Tongue (tissue), 1 donor: ENCODE measurements at regions not wholly inside any gene's neighbourhood (a gene's known extent, or its start where the extent isn't known, plus 50 kb on each side); places are given as distances from the start of the nearest gene placed in this dataset.
"Not testable (repeated sequence)": the region's sequence is repeated elsewhere in the genome, so short reads cannot be mapped to it uniquely, and the experiment has no call there.

ENCODE experiments used
- DNase-seq: peaks from one replicate; pipeline ENCODE4 v3.0.0-alpha.2; 2015

DNA sequence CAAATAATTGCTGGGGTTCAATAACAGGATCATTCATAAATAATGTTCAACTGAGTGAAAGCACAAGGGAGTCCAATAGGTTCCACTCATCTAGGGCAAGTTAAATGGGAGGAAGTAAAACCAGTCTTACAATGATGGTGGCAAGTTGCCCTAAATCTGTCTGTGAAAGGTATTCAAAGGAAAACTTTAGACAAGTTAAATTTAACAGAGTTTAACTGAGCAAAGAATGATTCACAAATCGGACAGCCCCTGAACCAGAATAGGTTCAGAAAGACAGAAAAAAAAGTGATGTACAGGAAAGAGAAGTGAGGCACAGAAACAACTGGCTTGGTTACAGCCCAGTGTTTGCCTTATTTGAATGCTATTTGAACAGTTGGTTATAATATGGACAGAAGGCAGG, 183.5 kb upstream of the ADGRL4 start:
- no peak for DNase-seq

DNA sequence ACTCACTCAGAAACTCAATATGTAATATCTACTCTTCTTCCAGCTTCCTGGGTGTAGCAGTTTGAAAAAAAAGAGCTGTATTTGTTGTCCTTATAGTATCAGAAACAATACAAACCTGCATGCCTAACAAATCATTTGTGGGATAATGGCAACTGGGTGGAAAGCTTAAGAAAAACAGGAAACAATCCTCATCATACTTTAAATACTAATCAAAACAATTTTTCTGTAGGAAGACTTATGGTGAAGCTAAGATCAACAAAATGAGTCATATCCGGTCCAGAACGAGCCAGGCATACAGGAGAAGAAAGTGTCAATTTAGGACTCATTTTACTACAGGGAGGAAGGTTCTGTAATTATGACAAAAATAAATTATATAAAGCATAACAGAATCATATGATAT, 181.8 kb upstream of the ADGRL4 start:
- DNase-seq = no peak

DNA sequence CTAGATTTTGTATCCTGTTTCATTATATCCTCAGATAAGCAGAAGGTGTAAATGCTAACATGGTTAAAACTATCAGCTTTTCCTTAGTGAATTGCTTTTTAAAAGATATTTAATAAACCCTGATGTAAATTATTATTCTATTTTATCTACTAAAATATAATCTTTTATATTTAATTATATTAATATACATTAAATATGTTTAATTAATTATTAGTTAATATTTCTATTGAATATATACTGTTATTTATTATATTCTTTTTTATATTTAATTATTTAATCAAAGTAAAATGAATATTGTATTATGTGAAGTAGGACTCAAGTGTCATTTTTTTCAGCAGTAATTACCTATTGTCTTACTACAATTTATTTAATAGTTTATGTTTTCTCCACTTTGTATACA, 179.7 kb upstream of the ADGRL4 start:
- no peak for DNase-seq

DNA sequence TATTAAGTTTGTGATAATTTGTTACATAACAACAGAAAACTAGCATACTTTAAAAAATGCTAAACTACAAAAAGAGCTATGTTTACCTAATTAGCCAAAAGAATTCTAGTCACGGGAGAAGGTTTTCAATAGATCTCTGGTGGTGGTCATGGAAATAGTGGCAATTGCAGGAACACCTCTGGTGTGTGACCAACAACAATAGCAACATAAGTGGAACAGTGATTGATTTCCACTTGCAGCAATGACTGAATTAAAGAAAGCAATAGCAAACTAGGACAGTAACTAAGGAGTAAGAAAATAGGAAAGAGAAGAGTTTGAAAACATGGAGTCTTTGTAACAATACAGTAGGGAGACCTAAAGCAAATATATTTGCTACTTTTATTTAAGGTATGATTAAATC, 171.3 kb upstream of the ADGRL4 start:
- no peak for DNase-seq

DNA sequence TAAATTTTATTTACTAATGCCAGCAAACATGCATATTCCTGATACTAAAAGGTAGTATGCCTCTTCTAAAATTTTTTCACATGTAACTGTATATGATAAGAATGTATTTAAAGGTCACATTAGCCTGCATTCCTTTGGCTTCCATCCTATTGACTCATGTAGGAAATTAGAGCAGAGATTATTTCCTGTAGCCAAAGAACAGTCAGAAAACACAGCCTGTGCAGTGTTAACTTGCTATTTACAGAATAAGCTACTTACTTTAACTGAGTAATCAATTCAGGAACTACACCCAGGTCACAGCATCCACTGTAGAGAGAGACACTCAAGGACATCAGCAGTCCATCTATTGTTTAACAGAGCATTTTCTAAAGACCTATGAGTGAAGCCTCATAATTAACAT, 154.5 kb upstream of the ADGRL4 start:
- DNase-seq = peak; percentile 2

DNA sequence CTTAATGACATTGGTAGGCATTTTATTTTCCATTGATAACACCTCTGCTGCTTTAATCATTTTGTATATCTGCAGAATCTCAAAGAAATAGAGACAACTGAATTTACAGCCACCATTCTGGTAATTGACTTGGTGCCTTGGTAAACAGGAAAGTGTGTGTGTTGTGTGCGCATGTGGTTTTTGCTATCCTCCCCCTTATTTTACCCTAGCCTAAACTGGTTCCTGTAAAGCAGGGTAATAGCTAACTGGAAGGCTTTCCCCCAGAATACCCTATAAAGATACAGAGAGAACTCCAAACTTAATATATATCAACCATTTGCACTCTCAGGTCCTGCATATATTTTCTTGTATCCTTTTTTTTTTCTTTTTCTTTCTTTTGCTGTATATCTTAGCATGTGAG, 149.5 kb upstream of the ADGRL4 start:
- no peak for DNase-seq

DNA sequence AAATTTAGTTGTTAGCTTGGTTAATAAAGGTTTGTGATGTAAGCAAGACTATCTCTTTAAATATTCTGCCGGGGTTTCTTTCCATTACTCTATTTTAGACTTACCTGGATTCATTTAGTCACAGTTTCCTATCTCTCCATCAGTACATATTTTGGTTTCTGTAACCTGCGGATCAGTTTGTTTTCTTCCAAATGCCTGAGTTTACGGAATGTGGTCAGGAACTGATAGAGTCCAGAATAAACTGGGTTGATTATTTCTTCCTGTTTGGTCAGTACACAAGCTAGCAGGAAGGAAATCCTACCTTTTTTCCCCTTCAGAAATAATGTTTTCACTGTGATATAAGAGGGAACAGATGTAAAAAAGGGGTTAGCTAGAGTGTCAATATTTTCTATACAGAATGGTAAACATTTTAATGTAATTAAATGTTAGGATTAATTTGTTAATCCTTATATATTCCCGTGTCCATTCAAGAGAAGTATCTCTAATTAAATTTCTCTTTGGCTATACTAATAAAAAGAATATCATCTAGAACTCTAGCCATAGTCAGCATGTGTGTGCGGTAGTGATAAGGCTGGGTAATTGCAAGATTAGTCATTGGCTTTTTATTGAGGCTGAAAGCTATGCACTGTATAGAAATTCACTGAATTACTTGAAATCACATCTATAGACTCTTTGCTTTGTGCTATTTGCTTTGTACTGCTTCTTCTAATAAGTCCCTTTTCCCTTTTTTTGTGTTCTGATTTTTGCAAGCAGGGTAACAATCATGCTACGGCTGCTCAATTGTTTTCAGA, 144.7 kb upstream of the ADGRL4 start:
- no peak for DNase-seq

DNA sequence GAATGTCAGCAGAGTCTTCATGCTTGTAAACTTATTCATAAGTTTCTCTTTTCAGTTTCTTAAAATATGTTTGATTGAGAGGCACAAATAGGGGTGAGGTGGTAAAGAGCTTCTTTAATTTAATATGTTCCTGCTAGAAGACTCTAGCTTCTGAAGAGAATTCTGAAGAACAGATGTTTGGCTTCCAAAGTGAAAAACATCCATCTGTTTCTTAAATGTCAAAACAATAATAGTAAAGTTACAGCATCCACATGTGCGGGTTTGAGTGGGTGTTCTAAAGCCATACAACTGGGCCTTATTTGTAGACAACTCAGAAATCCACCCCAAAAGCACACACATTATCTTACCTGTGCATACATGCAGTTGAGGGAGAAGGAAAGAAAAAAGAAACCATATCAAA, 144.0 kb upstream of the ADGRL4 start:
- peak; percentile 38 for DNase-seq

DNA sequence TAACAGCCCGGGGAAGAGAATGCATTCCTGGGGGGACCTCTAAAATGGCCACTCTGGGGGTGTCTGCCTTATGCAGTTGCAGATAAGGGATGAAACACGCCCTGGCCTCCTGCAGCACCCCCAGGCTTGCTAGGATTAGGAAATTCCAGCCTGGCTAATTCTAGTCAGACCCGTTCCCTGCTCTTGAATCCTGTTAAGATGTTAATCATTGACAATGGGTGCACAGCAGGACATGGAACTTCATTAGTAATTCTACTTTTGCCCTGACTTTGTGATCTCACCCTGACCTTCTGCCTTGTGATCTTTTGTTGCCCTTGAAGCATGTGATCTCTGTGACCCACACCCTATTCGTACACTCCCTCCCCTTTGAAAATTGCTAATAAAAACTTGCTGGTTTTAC, 131.7 kb upstream of the ADGRL4 start:
- not testable (repeated sequence) for DNase-seq

DNA sequence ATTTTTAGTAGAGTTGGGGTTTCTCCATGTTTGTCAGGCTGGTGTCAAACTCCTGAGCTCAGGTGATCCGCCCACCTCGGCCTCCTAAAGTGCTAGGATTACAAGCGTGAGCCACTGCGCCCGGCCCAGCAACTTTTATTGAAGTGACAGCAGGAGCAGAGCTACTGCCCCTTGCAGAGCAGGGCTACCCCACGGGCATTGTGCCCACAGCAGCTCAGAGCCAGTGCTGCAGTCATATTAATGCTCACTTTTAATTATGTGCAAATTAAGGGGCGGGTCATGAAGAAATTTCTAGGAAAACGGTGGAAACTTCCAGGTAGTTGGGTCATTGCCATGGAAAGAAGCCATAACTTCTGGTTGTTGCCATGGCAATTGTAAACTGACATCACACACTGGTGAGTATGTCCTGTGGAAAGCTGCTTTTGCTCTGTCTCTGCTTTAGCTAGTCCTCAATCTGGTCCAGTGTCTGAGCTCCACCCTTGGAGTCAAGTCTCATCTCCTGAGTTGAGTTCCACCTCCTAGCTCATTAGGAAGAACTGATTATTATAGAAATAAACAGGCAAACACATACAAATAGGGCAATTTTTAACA, 127.3 kb upstream of the ADGRL4 start:
- no peak for DNase-seq

DNA sequence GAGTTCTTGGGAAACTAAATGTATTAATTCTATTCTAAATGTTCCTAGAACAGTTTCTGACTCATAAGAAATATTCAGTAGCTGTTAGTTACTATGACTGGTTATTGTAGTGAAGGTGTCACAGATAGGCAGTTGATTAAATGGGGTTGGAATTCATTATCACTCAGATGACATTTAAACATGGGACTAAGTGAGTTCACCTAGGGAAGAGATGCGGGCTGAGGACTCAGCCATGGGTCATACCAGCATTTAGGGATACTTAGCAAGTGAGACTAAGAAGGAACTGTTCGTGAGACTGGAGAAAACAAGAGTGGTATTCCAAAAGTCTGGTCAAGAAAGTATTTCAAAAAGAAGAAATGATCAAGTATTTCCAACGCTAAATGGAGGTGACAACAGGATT, 125.1 kb upstream of the ADGRL4 start:
- no peak for DNase-seq

DNA sequence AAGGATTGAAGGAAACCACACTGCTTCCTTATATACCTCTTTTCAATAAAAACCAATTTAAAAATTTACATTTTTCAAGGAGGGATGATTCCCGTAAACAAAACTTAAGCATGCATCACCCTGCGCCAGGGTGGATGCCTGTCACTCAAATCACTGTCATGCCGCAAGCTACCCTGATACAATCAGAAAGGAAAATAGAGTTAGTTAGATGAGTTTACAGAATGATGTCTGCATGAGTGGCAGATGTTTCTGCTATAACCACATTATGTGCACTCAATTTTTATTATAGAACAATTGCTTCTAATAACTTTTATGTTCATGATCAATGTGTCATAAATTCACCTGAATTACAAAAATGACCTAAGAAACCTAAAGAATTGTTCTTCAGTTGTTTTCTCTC, 123.4 kb upstream of the ADGRL4 start:
- DNase-seq = no peak

DNA sequence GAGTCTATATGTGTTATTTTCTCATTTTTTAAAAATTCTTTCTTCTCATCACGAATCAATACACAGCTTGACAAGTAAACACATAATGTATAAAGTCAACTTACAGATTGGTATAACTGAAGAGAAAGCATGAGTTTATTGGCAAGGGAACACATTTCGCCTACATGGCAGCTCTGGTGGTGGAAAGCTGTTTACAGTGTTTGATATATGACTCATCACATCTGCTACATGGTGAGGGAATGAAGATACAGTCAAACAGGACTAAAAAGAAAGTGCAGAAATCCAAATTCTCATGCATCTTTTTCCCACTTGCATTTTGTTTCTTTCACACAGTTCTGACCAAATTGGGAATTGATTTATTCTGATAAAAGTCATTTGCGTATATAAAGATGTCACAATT, 122.2 kb upstream of the ADGRL4 start:
- DNase-seq = peak; percentile 4

DNA sequence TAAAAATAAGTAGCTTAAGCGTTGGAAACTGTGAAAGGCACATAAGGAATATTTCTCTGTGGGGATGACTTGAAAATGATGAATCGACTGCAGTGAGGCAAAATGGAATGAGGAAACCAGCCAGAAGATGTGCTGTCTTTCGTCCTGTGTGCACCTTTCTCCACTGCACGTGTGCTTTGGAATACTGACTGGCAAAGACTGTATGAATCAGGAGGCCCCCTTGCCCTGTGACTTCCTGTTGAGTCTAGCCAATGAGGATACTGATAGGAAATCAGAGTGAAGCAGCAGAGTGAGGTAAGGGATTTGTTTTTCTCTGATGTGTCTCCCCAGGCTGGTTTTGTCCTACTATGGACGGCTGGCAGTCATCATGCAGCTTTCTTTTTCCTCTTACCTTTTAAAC, 118.2 kb upstream of the ADGRL4 start:
- DNase-seq = no peak

DNA sequence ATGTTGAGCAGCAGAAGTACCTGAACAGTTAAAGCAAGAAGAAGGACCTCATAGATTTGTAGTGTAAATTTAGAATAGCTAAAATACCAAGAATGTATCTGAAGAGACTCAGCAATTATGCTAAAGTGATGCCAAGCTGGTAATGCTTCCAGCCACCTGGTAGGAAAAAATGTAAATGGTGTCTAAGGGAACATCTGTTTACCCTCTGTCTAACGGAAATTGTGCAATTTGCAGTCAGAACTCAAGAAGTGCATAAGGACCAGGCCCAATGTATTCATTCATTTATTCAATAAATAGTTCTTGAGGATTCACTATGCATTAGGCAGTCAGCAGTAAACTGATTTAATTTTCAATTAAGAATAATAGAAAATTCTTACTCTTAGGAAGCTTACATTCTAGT, 116.0 kb upstream of the ADGRL4 start:
- no peak for DNase-seq

DNA sequence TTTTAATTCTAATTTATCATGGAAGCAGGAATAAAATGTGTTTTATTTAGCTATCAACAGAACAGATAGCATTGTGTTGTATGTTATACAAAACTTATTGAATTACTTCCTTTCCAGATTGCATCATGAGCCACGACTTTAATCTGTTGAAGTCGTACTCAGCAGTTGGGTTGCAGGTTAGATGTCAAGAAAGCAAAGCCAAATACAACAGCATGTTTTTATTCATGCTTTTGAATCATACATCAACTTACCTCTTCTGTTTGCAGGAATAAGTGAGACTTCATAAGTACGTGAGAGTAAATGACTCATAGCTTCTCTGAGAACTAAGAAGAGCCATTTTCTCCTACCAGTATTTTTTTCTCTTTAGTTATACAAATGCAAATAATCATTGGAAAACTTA, 110.8 kb upstream of the ADGRL4 start:
- no peak for DNase-seq

DNA sequence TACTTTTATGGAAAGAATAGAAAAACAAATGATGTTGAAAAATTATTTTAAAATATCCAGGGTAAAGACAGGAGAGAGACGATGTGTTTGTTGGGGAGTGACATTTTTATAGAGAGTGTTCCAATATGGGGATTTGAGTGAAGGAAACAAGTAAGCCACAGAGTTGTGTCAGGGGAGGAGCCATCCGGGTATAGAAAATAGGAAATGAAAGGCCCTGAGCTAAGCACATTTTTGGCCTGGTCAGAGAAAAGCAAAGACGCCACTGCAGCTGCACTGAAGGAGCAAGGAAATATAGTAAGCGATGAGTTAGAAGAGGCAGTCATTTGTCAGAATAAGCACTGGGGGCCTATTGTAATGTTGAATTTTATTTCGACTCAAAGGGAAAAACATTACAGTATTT, 107.3 kb upstream of the ADGRL4 start:
- DNase-seq = no peak

DNA sequence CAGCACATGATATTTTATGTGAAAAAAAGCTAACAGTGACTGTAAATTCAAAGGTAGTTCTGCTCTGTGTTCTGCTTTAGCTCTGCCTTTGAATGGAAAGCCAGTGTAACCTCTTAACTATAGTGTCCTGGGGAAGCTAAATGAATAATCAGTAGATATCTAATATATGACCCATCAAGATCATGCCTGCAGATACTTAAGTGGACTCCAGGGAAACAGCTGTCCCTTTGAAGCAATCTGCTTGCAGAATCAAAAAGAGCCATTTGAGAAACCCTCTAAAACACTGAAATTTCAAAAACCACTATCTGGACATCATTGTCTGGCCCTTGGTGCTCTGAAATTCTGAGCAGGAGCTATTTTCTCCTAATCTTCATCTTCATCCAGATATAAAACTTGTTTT, 104.2 kb upstream of the ADGRL4 start:
- no peak for DNase-seq

DNA sequence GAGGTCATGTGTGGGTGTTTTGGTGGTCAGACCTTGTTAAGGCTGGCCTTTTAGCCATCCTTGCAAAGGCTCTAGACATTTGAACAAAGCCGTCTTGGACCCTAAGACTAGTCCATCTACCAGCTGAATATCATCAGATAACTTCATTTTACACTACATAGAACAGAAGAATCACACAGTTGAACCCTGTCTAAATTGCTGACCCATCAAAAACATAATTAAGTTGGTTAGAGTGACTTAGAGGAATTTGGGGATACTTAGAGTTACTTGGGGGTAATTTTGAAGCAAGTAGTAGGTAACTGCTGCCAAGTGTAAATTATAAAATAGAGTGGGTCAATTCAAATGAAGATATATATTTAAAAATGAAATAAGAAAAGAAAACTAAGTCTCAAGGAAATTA, 102.9 kb upstream of the ADGRL4 start:
- no peak for DNase-seq

DNA sequence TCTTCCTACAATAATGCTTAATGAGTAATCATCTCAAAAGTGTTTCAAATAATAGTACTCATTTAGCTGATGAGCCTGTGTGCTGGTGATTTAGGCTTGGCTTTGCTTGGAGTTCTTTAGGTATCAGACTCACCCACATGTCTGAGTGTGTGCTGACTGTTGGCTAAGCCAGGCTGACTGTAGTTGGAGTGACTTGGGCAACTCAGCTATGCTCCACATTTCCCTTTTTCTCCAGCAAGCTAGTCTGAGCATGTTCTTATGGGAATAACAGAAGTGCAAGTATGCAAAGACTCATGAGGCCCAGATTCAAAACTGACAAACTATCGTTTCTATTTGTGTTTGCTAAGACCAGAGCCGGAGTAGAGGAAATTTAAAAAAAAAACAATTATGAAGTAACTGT, 99.0 kb upstream of the ADGRL4 start:
- no peak for DNase-seq

DNA sequence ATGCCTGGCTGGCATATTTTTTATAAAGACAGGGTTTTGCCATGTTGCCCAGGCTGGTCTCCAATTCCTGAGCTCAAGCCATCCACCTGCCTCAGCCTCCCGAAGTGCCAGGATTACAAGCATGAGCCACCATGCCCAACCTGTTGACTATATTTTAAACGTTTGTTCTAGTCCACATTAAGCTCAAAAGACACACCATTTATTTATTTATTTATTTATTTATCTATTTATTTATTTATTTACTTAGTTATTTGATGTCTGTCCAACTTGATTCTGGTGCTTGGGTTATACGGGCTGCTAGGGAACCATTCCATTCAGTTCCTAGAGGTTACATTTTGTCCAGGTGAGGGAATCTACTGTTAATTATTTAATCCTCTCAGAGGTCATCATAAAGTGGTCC, 98.1 kb upstream of the ADGRL4 start:
- no peak for DNase-seq

DNA sequence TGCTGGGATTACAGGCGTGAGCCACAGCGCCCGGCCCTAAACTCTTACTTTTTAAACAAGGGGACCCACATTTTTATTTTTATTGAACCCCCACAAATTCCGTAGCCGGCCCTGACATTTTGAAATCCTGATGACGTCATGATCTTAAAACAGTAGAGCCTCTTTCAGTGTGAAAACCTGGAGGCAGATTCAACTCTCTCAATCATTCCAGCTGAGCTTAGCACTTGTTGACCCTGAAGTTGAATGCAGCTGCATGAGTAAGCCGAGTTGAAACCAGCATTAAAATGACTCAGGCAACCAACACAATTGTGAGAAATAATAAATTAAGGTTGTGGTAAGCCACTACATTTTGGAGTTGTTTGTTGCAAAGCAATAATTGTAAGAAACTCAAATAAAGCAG, 93.9 kb upstream of the ADGRL4 start:
- no peak for DNase-seq

DNA sequence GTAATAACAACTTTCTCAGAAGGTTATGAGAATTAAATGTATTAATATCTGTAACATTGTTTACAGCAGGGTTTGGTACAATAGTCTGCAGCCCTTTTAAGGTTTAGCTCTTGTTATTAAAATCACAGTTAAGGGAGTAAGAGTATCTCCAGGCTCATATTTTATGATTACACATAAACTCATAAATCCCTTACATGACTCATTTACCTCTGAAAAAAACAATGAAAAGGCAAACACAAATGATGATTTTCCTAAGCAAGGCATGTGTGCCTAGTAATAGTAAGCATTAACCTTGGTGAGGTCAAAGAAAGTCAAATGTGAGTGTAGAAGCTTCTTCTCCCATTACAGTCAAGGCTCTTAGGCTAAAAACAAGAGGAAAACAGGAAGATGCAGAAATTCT, 84.5 kb upstream of the ADGRL4 start:
- DNase-seq = no peak

DNA sequence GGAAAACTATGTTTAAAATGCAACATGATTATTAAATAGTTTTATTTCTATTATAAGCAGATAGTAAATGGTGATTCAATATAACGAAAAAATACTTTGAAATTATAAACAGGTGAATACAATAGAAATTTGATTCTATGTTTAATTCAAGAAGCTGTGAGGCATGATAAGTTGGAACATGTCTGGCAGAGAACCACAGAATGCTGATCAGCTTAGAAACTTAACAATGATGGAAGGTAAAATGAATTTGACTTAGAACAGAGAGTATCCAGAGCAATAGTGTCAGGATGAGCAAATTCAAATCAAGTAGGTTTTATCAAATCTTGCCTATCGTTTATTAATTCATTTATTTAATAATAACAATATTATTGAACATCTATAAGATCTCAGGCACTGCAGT, 83.4 kb upstream of the ADGRL4 start:
- no peak for DNase-seq

DNA sequence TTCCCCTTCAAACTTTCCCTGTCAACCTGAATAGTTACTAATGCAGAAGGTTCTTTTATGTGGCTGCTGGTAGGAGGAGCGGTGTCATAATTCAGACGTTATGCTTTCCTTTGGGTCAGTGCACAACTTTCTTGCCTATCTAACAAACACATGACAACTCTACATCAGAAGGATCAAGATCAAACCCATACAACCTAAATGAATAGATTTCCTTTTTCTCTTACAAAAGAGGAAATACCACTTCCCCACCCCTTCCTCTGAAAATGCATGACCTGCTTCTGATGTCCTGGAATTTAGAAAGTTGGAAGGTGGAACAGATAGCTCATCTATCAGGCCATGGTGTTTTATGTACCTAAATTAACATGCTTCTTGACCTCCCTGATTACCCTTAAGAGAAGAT, 75.7 kb upstream of the ADGRL4 start:
- no peak for DNase-seq
